Endothelial cell of umbilical vein (primary cell): ENCODE measurements at regions not wholly inside any gene's neighbourhood (a gene's known extent, or its start where the extent isn't known, plus 50 kb on each side); places are given as distances from the start of the nearest gene placed in this dataset.

Source experiments
- CTCF ChIP-seq, 2 donors: IDR thresholded peaks; 1 replicate in 1 of 2; 2 replicates in 1 of 2; pipeline ENCODE4 v1.5.1; 2011; ENCODE audit warnings: low read length in 2 of 2, mild to moderate bottlenecking in 2 of 2, moderate library complexity in 2 of 2, control low read depth in 1 of 2, inconsistent platforms in 1 of 2, low read depth in 1 of 2; ENCODE audit not compliant: insufficient read depth in 1 of 2; ENCODE audit errors: extremely low read depth in 1 of 2
- EZH2 ChIP-seq: IDR thresholded peaks from 2 replicates; pipeline ENCODE4 v1.6.1; 2012; ENCODE audit warnings: borderline replicate concordance, low read depth, mild to moderate bottlenecking, moderate library complexity, low read length, inconsistent platforms; ENCODE audit not compliant: severe bottlenecking
- GATA2 ChIP-seq: IDR thresholded peaks from 2 replicates; pipeline ENCODE4 v1.7.0; 2011; ENCODE audit warnings: low read depth, mild to moderate bottlenecking, moderate library complexity, mixed read lengths, low read length; ENCODE audit not compliant: insufficient read length, insufficient read depth
- JUN ChIP-seq: IDR thresholded peaks from 2 replicates; pipeline ENCODE4 v1.6.1; 2011; ENCODE audit warnings: borderline replicate concordance, low read depth; ENCODE audit not compliant: insufficient read length, insufficient read depth
- MAX ChIP-seq: IDR thresholded peaks from 2 replicates; pipeline ENCODE4 v1.6.1; 2011; ENCODE audit not compliant: insufficient read depth, insufficient read length
- MYC ChIP-seq: IDR thresholded peaks from one replicate; pipeline ENCODE4 v1.6.1; 2011; ENCODE audit warnings: mild to moderate bottlenecking, low read depth, low read length
- POLR2A ChIP-seq: IDR thresholded peaks from 2 replicates; pipeline ENCODE4 v1.6.1; 2012; ENCODE audit warnings: low read depth, mild to moderate bottlenecking, control low read depth, low read length
- POLR2AphosphoS5 ChIP-seq: IDR thresholded peaks from 2 replicates; pipeline ENCODE4 v1.6.1; 2012; ENCODE audit warnings: low read depth, mild to moderate bottlenecking, control low read depth, low read length, moderate library complexity; ENCODE audit not compliant: insufficient read depth

- TF ChIP-seq POLR2A = no peak
- TF ChIP-seq JUN = no peak
- no peak for TF ChIP-seq CTCF (IDR thresholded peaks at IDR 0.05; ENCODE audit: extremely low read depth in 1 of 2, insufficient read depth in 1 of 2, low read depth in 1 of 2, low read length in 2 of 2)
- no peak for TF ChIP-seq POLR2AphosphoS5
- TF ChIP-seq GATA2 = no peak
- TF ChIP-seq MAX = no peak
- no peak for TF ChIP-seq EZH2
- TF ChIP-seq MYC = no peak
These were observed 629.5 kb downstream of the TRHDE start for GRCh38 chr12:72901685-72902084.
